Endothelial cell of umbilical vein (primary cell): ENCODE measurements at regions not wholly inside any gene's neighbourhood (a gene's known extent, or its start where the extent isn't known, plus 50 kb on each side); places are given as distances from the start of the nearest gene placed in this dataset.
"Not testable (repeated sequence)": the region's sequence is repeated elsewhere in the genome, so short reads cannot be mapped to it uniquely, and the experiment has no call there.

ENCODE experiments used
- BruUV-seq: library from RNA; stranded (reverse); fragments of 400-500 nt; replicated peaks from 2 replicates; lab custom pipeline; 2021; lab: Mats Ljungman, UMichigan
- CTCF ChIA-PET: fragments of 300-600, 350-600 bp; sonication (Branson Sonifier 250); formaldehyde crosslinking; loops from one replicate; lab custom pipeline; 2021; ENCODE audit warnings: antibody characterized with exemption, inconsistent platforms; lab: Charles Lee
- POLR2A ChIA-PET: fragments of 300-600, 350-600 bp; sonication (Branson Sonifier 250); formaldehyde crosslinking; loops from one replicate; lab custom pipeline; 2021; ENCODE audit warnings: antibody characterized with exemption, inconsistent platforms; lab: Charles Lee
- DNase-seq: peaks from one replicate; pipeline ENCODE4 v3.0.0-alpha.2; 2011; ENCODE audit warnings: low read depth, low spot score
- FAIRE-seq: peaks from 2 replicates; lab custom pipeline; 2011; peaks lifted over from hg19 to GRCh38; lab: Jason Lieb, UNC
- H2AFZ ChIP-seq: 2 replicates; pipeline ENCODE4 v1.6.0; 2012; ENCODE audit warnings: low read depth, low read length, control low read depth, inconsistent platforms
- H3K27ac ChIP-seq: 2 replicates; pipeline ENCODE4 v1.5.1; 2011; ENCODE audit warnings: low read depth, mild to moderate bottlenecking, control low read depth, low read length, moderate library complexity; ENCODE audit not compliant: insufficient read depth
- H3K27me3 ChIP-seq, 2 experiments: 2 replicates each; pipeline versions ENCODE4 v1.6.0 to v1.6.1; 2011; ENCODE audit warnings: low read length in 2 of 2, mixed read lengths in 1 of 2; ENCODE audit not compliant: control insufficient read depth in 2 of 2, insufficient read depth in 2 of 2
- H3K36me3 ChIP-seq, 2 experiments: 2 replicates in 1 of 2; 3 replicates in 1 of 2; pipeline ENCODE4 v1.5.1; 2011; ENCODE audit warnings: low read length in 2 of 2, mild to moderate bottlenecking in 1 of 2, moderate library complexity in 1 of 2; ENCODE audit not compliant: control insufficient read depth in 2 of 2, insufficient read depth in 2 of 2; ENCODE audit errors: extremely low read depth in 1 of 2
- H3K4me1 ChIP-seq: 3 replicates; pipeline ENCODE4 v1.5.1; 2011; ENCODE audit warnings: mild to moderate bottlenecking, low read length; ENCODE audit not compliant: control insufficient read depth, insufficient read depth; ENCODE audit errors: extremely low read depth
- H3K4me2 ChIP-seq: 2 replicates; pipeline ENCODE4 v1.6.1; 2011; ENCODE audit warnings: low read length, control low read depth, mixed read lengths; ENCODE audit not compliant: insufficient read depth
- H3K4me3 ChIP-seq, 3 experiments: fragments of 200-600 bp in 1 of 3; sonication (generic), shearing (Covaris generic) in 1 of 3; replicated peaks in 1 of 3; 2 replicates each; pipeline ENCODE4 v1.5.1; 2011 to 2016; ENCODE audit warnings: control low read depth in 3 of 3, low read length in 3 of 3, mild to moderate bottlenecking in 2 of 3, inconsistent platforms in 1 of 3, low read depth in 1 of 3, moderate library complexity in 1 of 3; ENCODE audit not compliant: insufficient read depth in 1 of 3
- H3K79me2 ChIP-seq: 2 replicates; pipeline ENCODE4 v1.6.0; 2012; ENCODE audit warnings: low read length, inconsistent platforms; ENCODE audit not compliant: control insufficient read depth, insufficient read depth
- H3K9ac ChIP-seq: replicated peaks from 2 replicates; pipeline ENCODE3; 2011; ENCODE audit warnings: low read length, control low read depth; ENCODE audit not compliant: insufficient read depth; ENCODE audit errors: extremely low read depth
- H3K9me1 ChIP-seq: replicated peaks from 3 replicates; pipeline ENCODE4 v1.6.0; 2011; ENCODE audit warnings: mild to moderate bottlenecking, low read length; ENCODE audit not compliant: control insufficient read depth, insufficient read depth; ENCODE audit errors: extremely low read depth
- H3K9me3 ChIP-seq: replicated peaks from 2 replicates; pipeline ENCODE4 v1.5.1; 2012; ENCODE audit warnings: low read length, inconsistent platforms; ENCODE audit not compliant: control insufficient read depth, insufficient read depth
- H4K20me1 ChIP-seq: replicated peaks from 2 replicates; pipeline ENCODE3; 2011; ENCODE audit warnings: mild to moderate bottlenecking, low read length; ENCODE audit not compliant: control insufficient read depth, insufficient read depth; ENCODE audit errors: extremely low read depth
- CTCF ChIP-seq, 2 donors: IDR thresholded peaks; 1 replicate in 1 of 2; 2 replicates in 1 of 2; pipeline ENCODE4 v1.5.1; 2011; ENCODE audit warnings: low read length in 2 of 2, mild to moderate bottlenecking in 2 of 2, moderate library complexity in 2 of 2, control low read depth in 1 of 2, inconsistent platforms in 1 of 2, low read depth in 1 of 2; ENCODE audit not compliant: insufficient read depth in 1 of 2; ENCODE audit errors: extremely low read depth in 1 of 2
- EZH2 ChIP-seq: IDR thresholded peaks from 2 replicates; pipeline ENCODE4 v1.6.1; 2012; ENCODE audit warnings: borderline replicate concordance, low read depth, mild to moderate bottlenecking, moderate library complexity, low read length, inconsistent platforms; ENCODE audit not compliant: severe bottlenecking
- FOS ChIP-seq: IDR thresholded peaks from 2 replicates; pipeline ENCODE4 v1.6.1; 2011; ENCODE audit warnings: mild to moderate bottlenecking, low read length, moderate library complexity, borderline replicate concordance; ENCODE audit not compliant: insufficient read depth
- GATA2 ChIP-seq: IDR thresholded peaks from 2 replicates; pipeline ENCODE4 v1.7.0; 2011; ENCODE audit warnings: low read depth, mild to moderate bottlenecking, moderate library complexity, mixed read lengths, low read length; ENCODE audit not compliant: insufficient read length, insufficient read depth
- JUN ChIP-seq: IDR thresholded peaks from 2 replicates; pipeline ENCODE4 v1.6.1; 2011; ENCODE audit warnings: borderline replicate concordance, low read depth; ENCODE audit not compliant: insufficient read length, insufficient read depth
- MAX ChIP-seq: IDR thresholded peaks from 2 replicates; pipeline ENCODE4 v1.6.1; 2011; ENCODE audit not compliant: insufficient read depth, insufficient read length
- MYC ChIP-seq: IDR thresholded peaks from one replicate; pipeline ENCODE4 v1.6.1; 2011; ENCODE audit warnings: mild to moderate bottlenecking, low read depth, low read length
- POLR2A ChIP-seq: IDR thresholded peaks from 2 replicates; pipeline ENCODE4 v1.6.1; 2012; ENCODE audit warnings: low read depth, mild to moderate bottlenecking, control low read depth, low read length
- POLR2AphosphoS5 ChIP-seq: IDR thresholded peaks from 2 replicates; pipeline ENCODE4 v1.6.1; 2012; ENCODE audit warnings: low read depth, mild to moderate bottlenecking, control low read depth, low read length, moderate library complexity; ENCODE audit not compliant: insufficient read depth
- dilution Hi-C: fragments of 300-500 bp; cut with MboI; formaldehyde crosslinking; loops from one replicate; pipeline ENCODE4 v1.15.0; 2019; ENCODE audit warnings: low sequenced_read_pairs; ENCODE audit not compliant: extremely low pct_ligation_motif_present
- intact Hi-C: fragments of 100-400 bp; cut with micrococcal nuclease; formaldehyde crosslinking; loops from one replicate; pipeline ENCODE4 v1.10.0; 2022

DNA sequence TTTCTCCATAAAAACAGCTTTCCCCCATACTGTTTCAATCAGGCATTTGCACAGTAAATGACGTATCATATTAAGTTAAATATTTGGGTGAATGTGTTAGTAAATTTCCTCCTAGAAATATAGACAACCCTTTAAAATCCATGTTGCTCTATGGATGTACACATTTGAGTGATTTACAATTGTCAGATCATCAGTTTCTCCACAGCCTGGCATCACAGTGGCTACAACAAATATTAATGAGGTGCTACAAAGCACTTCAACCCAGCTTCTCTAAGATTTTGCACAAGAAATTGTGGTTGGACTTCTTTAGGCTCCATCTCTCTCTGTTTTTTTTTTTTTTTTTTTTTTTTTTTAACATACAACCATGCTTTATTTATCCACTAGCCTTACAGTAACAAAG is 584.4 kb upstream of the AMELY start:
- ChIA-PET CTCF (no interaction called here), POLR2A (no interaction called here)
- BruUV-seq, result no TSS peak
- Histone ChIP-seq H3K9me3 (no peaks in the 10 kb centered on the region), H3K27me3 (no peaks in the 10 kb centered on the region), H3K4me2 (no peak overlapping the region), H3K4me1 (no peaks in the 10 kb centered on the region), H3K36me3 (no peaks in the 10 kb centered on the region), H2AFZ (no peak overlapping the region), H3K4me3 (no peak overlapping the region), H3K9ac (no peak overlapping the region), H4K20me1 (no peaks in the 10 kb centered on the region), H3K27ac (no peak overlapping the region), H3K79me2 (no peaks in the 10 kb centered on the region), H3K9me1 (no peaks in the 10 kb centered on the region)
- intact Hi-C loops, result no loop called here
- DNase-seq, result no peak
- dilution Hi-C loops, result no loop called here
- TF ChIP-seq POLR2A (no peak), MAX (no peak), POLR2AphosphoS5 (no peak), MYC (no peak), GATA2 (no peak), CTCF (IDR thresholded peaks at IDR 0.05; ENCODE audit: extremely low read depth in 1 of 2, insufficient read depth in 1 of 2, low read depth in 1 of 2, low read length in 2 of 2) (no peak), EZH2 (no peak), JUN (no peak), FOS (no peak)
- no peak for FAIRE-seq

DNA sequence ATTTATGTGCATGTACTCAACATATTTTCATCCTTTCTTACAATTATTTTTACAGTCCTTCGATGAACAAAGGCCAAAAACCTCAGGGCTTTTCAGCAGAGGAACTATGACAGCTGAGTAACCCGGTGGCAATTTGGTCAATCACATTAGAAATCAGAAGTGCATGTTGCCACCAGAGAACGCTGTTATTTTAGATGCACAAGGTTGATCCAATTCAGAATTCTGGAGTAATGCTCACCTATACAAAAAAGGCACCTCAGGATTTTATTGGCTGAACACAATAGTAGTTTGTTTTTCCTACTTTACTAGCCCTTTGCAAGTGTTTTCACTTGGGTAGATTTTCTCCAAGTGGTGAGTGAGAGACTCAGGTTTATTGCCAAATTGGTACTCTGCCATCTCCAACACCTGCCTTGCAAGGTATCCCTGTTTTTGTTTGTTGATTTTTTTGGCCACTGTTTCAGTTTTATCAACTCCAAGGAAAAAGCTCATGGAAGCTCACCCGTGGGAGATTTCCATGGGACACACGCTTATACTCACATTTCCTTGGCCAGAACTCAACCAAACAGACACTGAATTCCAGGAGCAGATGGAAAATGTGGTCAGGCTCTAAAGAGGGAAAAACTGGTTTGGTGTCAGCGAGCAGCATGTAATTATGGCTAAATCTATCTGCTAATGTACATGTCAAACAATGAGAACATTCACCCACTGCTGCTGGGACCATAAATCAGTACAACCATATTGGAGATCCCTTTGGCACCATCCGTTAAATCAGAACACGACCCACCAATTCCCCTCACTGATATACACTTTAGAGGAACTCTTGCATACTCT is 573.1 kb upstream of the AMELY start:
- intact Hi-C loops, H3K9ac ChIP-seq, H4K20me1 ChIP-seq, H3K9me3 ChIP-seq, H3K4me1 ChIP-seq, H3K36me3 ChIP-seq, BruUV-seq, CTCF ChIA-PET, dilution Hi-C loops, H3K79me2 ChIP-seq, DNase-seq, H3K9me1 ChIP-seq, H2AFZ ChIP-seq, H3K4me2 ChIP-seq, H3K27ac ChIP-seq, H3K4me3 ChIP-seq, POLR2A ChIA-PET, H3K27me3 ChIP-seq: not testable (repeated sequence)
- peak; percentile 81 for FAIRE-seq
